Osteoblast (primary cell): ENCODE measurements at regions not wholly inside any gene's neighbourhood (a gene's known extent, or its start where the extent isn't known, plus 50 kb on each side); places are given as distances from the start of the nearest gene placed in this dataset.

Experiments used
- DNase-seq: peaks from one replicate; pipeline ENCODE4 v3.0.0; 2011; ENCODE audit warnings: low spot score, mixed read lengths; ENCODE audit not compliant: insufficient read length; ENCODE audit errors: missing footprints
- H2AFZ ChIP-seq: 2 replicates; pipeline ENCODE4 v1.6.0; 2011; ENCODE audit warnings: mild to moderate bottlenecking, low read length
- H3K27ac ChIP-seq: 2 replicates; pipeline ENCODE4 v1.5.1; 2011; ENCODE audit warnings: mild to moderate bottlenecking, low read depth, low read length, moderate library complexity
- H3K27me3 ChIP-seq: 2 replicates; pipeline ENCODE4 v1.6.0; 2012; ENCODE audit warnings: mild to moderate bottlenecking, control low read depth, inconsistent platforms, low read length, moderate library complexity; ENCODE audit not compliant: insufficient read depth
- H3K36me3 ChIP-seq: 2 replicates; pipeline ENCODE4 v1.5.1; 2011; ENCODE audit warnings: mild to moderate bottlenecking, low read length, control low read depth, moderate library complexity; ENCODE audit not compliant: insufficient read depth
- H3K4me1 ChIP-seq: 2 replicates; pipeline ENCODE4 v1.5.1; 2011; ENCODE audit warnings: mild to moderate bottlenecking, low read length, control low read depth, moderate library complexity; ENCODE audit not compliant: insufficient read depth
- H3K4me2 ChIP-seq: 2 replicates; pipeline ENCODE4 v1.6.0; 2011; ENCODE audit warnings: mild to moderate bottlenecking, low read length; ENCODE audit not compliant: insufficient read depth
- H3K4me3 ChIP-seq: fragments of 200-600 bp; sonication (generic); 3 replicates; pipeline ENCODE4 v1.5.1; 2012; ENCODE audit warnings: mild to moderate bottlenecking, low read length, inconsistent platforms; ENCODE audit not compliant: insufficient read depth
- H3K79me2 ChIP-seq: 2 replicates; pipeline ENCODE4 v1.6.0; 2012; ENCODE audit warnings: mild to moderate bottlenecking, low read length, control low read depth, inconsistent platforms; ENCODE audit not compliant: insufficient read depth
- H3K9me3 ChIP-seq: 2 replicates; pipeline ENCODE4 v1.5.1; 2011; ENCODE audit warnings: low read depth, low read length, control low read depth
- H4K20me1 ChIP-seq: 2 replicates; pipeline ENCODE4 v1.6.0; 2012; ENCODE audit warnings: mild to moderate bottlenecking, low read length, control low read depth; ENCODE audit not compliant: insufficient read depth
- CTCF ChIP-seq: IDR thresholded peaks from 2 replicates; pipeline ENCODE4 v1.5.1; 2011; ENCODE audit warnings: mild to moderate bottlenecking, low read depth, low read length, moderate library complexity; ENCODE audit errors: extremely low read depth

GRCh38 chr2:16167451-16167861 is 227.1 kb downstream of the MYCN start:
- H3K36me3 ChIP-seq: no peaks in the 10 kb centered on the region
- H3K4me3 ChIP-seq: no peak overlapping the region
- H3K4me1 ChIP-seq: no peaks in the 10 kb centered on the region
- H3K27me3 ChIP-seq: no peaks in the 10 kb centered on the region
- no peaks in the 10 kb centered on the region for H3K79me2 ChIP-seq
- no peak overlapping the region for H2AFZ ChIP-seq
- no peak for TF ChIP-seq CTCF
- no peak for DNase-seq
- H3K9me3 ChIP-seq: no peaks in the 10 kb centered on the region
- no peak overlapping the region for H3K4me2 ChIP-seq
- no peak overlapping the region for H3K27ac ChIP-seq
- H4K20me1 ChIP-seq: no peaks in the 10 kb centered on the region

GRCh38 chr2:16166327-16166981 is 226.1 kb downstream of the MYCN start:
- Histone ChIP-seq H3K4me2 (no peak overlapping the region), H3K9me3 (no peaks in the 10 kb centered on the region), H3K27me3 (no peaks in the 10 kb centered on the region), H3K4me3 (no peak overlapping the region), H3K36me3 (no peaks in the 10 kb centered on the region), H3K4me1 (no peaks in the 10 kb centered on the region), H3K79me2 (no peaks in the 10 kb centered on the region), H3K27ac (no peak overlapping the region), H4K20me1 (no peaks in the 10 kb centered on the region), H2AFZ (no peak overlapping the region)
- TF ChIP-seq CTCF: no peak
- no peak for DNase-seq

- Histone ChIP-seq H3K27ac (no peak overlapping the region), H3K4me2 (no peak overlapping the region), H3K9me3 (no peaks in the 10 kb centered on the region), H3K4me1 (no peaks in the 10 kb centered on the region), H3K4me3 (no peak overlapping the region), H3K36me3 (no peaks in the 10 kb centered on the region), H3K79me2 (no peaks in the 10 kb centered on the region), H3K27me3 (no peaks in the 10 kb centered on the region), H2AFZ (no peak overlapping the region), H4K20me1 (no peaks in the 10 kb centered on the region)
- DNase-seq: no peak
- no peak for TF ChIP-seq CTCF
Observed at GRCh38 chr2:16165518-16166326, 225.4 kb downstream of the MYCN start.

GRCh38 chr2:16162491-16163040 is 222.2 kb downstream of the MYCN start:
- H3K4me3 ChIP-seq: no peak overlapping the region
- H3K4me1 ChIP-seq: no peaks in the 10 kb centered on the region
- H3K4me2 ChIP-seq: no peak overlapping the region
- no peak for DNase-seq
- no peaks in the 10 kb centered on the region for H3K36me3 ChIP-seq
- H4K20me1 ChIP-seq: no peaks in the 10 kb centered on the region
- no peaks in the 10 kb centered on the region for H3K9me3 ChIP-seq
- H3K27me3 ChIP-seq: no peaks in the 10 kb centered on the region
- TF ChIP-seq CTCF: no peak
- no peaks in the 10 kb centered on the region for H3K79me2 ChIP-seq
- H2AFZ ChIP-seq: no peak overlapping the region
- no peak overlapping the region for H3K27ac ChIP-seq
